ENCODE measurements at regions not wholly inside any gene's neighbourhood (a gene's known extent, or its start where the extent isn't known, plus 50 kb on each side); places are given as distances from the start of the nearest gene placed in this dataset.

DNA sequence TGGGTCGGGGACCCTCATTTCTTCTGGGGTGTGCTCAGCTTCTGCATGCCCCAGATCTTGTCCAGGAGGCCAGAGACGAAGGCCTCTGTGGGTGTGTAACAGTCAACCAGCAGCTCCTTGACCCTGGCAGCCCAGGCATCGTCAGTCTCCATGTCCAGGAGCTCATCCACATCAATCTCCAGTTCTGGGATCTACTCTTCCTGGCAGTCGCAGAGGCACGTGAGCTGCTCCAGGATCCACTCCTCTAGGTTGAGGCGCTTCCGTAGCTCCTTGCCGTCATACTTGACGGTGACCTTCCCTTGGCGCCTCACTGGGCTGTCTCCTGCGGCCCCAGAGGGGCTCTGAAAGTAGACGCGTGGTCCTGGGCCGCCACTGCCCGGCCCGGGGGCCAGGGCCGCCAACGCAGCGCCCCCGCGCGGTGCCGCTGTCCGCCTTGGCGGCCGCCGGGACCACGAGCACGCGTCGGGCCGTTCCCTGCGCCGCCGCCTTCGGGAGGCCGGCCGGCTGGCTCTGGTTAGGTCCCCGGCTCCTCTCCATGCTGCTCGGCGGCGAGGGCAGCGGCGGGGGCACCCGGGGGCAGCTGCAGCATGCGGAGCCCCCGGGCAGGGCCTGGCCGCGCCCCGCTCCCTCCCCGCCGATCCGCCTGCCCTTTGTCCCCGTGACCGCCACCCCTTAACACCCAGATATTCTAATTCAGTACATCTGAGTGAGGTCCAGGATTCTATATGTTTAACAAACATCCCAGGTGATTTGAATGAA, 170.5 kb downstream of the SEPTIN7 start:
- Histone ChIP-seq H3K9ac (ENCODE audit: low read depth, low read length) (no peak overlapping the region), H2BK20ac (ENCODE audit: low read depth, low read length) (no peak overlapping the region), H2AK9ac (replicated peaks; ENCODE audit: low read depth, low read length, poor library complexity) (no peak overlapping the region), H3K36me3 (ENCODE audit: control insufficient read depth, insufficient read depth, low read length) (no peaks in the 10 kb centered on the region), H3K79me1 (ENCODE audit: low read depth in 1 of 2, low read length in 2 of 2) (no peaks in the 10 kb centered on the region), H2BK120ac (ENCODE audit: low read depth, low read length) (no peak overlapping the region), H3K9me3 (ENCODE audit: control insufficient read depth, insufficient read depth, low read length) (no peaks in the 10 kb centered on the region), H4K8ac (ENCODE audit: low read depth in 2 of 2, low read length in 2 of 2) (no peak overlapping the region), H3K4me3 (ENCODE audit: insufficient read depth, low read depth, low read length) (no peak overlapping the region), H3K23ac (ENCODE audit: low read depth, low read length) (no peak overlapping the region), H2BK5ac (ENCODE audit: low read depth, low read length, poor library complexity, severe bottlenecking) (no peak overlapping the region), H2AK5ac (ENCODE audit: low read depth, low read length) (no peak overlapping the region), H4K20me1 (ENCODE audit: insufficient read depth, low read length) (no peaks in the 10 kb centered on the region), H3K56ac (ENCODE audit: extremely low read depth, insufficient read depth, low read length) (no peak overlapping the region), H3K18ac (ENCODE audit: low read depth, low read length) (no peak overlapping the region), H3K4ac (ENCODE audit: low read depth, low read length) (no peak overlapping the region), H3K4me1 (ENCODE audit: control insufficient read depth, insufficient read depth, low read length) (no peaks in the 10 kb centered on the region; the same call in 1 of the 2 replicates), H4K5ac (ENCODE audit: low read depth, low read length) (no peak overlapping the region), H3K14ac (replicated peaks; ENCODE audit: low read depth, low read length) (no peak overlapping the region), H2BK15ac (ENCODE audit: low read depth, low read length) (no peak overlapping the region), H3K9me1 (ENCODE audit: insufficient read depth, low read length) (no peaks in the 10 kb centered on the region), H3K27me3 (ENCODE audit: control insufficient read depth, insufficient read depth, low read length) (peaks cover 11% of the 10 kb centered on the region), H3K4me2 (ENCODE audit: low read depth, low read length) (no peak overlapping the region), H2AFZ (replicated peaks; ENCODE audit: low read length, poor library complexity) (no peak overlapping the region), H3K27ac (ENCODE audit: insufficient read depth, low read length) (no peak overlapping the region), H4K91ac (ENCODE audit: insufficient read depth, low read depth, low read length) (no peak overlapping the region)
- intact Hi-C loops (cut with micrococcal nuclease), result loop anchor here (5.0 to 10.0 kb wide), 2 partner anchors 344 to 787 kb away; no protein-coding TSS in a partner anchor
- ATAC-seq (ENCODE audit: low read depth), result no peak
- in situ Hi-C loops (cut with MboI; ENCODE audit: low sequenced_read_pairs), result loop anchor here (10.0 kb wide), 2 partner anchors 47 to 257 kb away; no protein-coding TSS in a partner anchor
- ChIA-PET CTCF (no interaction called here), POLR2A (ENCODE audit: unreplicated experiment) (no interaction called here)
- TF ChIP-seq CEBPB (IDR thresholded peaks at IDR 0.05; ENCODE audit: low read depth, low read length), result no peak
- TF ChIP-seq RAD21 (IDR thresholded peaks at IDR 0.05; ENCODE audit: low read length), result no peak
- TF ChIP-seq NFE2L2 (IDR thresholded peaks at IDR 0.05; ENCODE audit: low read depth, low read length), result no peak
- no peak for TF ChIP-seq MAZ (IDR thresholded peaks at IDR 0.05; ENCODE audit: borderline replicate concordance, low read depth, low read length)
- TF ChIP-seq POLR2A (IDR thresholded peaks at IDR 0.05; ENCODE audit: low read depth, low read length), result no peak
- no peak for TF ChIP-seq USF2 (IDR thresholded peaks at IDR 0.05; ENCODE audit: low read depth, low read length)
- TF ChIP-seq, protein P1, sequence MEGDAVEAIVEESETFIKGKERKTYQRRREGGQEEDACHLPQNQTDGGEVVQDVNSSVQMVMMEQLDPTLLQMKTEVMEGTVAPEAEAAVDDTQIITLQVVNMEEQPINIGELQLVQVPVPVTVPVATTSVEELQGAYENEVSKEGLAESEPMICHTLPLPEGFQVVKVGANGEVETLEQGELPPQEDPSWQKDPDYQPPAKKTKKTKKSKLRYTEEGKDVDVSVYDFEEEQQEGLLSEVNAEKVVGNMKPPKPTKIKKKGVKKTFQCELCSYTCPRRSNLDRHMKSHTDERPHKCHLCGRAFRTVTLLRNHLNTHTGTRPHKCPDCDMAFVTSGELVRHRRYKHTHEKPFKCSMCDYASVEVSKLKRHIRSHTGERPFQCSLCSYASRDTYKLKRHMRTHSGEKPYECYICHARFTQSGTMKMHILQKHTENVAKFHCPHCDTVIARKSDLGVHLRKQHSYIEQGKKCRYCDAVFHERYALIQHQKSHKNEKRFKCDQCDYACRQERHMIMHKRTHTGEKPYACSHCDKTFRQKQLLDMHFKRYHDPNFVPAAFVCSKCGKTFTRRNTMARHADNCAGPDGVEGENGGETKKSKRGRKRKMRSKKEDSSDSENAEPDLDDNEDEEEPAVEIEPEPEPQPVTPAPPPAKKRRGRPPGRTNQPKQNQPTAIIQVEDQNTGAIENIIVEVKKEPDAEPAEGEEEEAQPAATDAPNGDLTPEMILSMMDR (conservative IDR thresholded peaks at IDR 0.05; ENCODE audit: low read depth, low read length), result no peak
- TF ChIP-seq RFX5 (IDR thresholded peaks at IDR 0.05; ENCODE audit: low read depth, low read length), result no peak
- no peak for TF ChIP-seq RCOR1 (IDR thresholded peaks at IDR 0.05; ENCODE audit: insufficient replicate concordance, low read length)
- no peak for TF ChIP-seq BHLHE40 (IDR thresholded peaks at IDR 0.05; ENCODE audit: low read depth, low read length)
- TF ChIP-seq CHD1 (IDR thresholded peaks at IDR 0.05; ENCODE audit: low read depth, low read length), result no peak
- no peak for TF ChIP-seq FOS (IDR thresholded peaks at IDR 0.05; ENCODE audit: low read depth, low read length)
- no peak for TF ChIP-seq SMC3 (IDR thresholded peaks at IDR 0.05; ENCODE audit: low read depth, low read length)
- TF ChIP-seq MXI1 (IDR thresholded peaks at IDR 0.05; ENCODE audit: borderline replicate concordance, low read depth, low read length), result no peak
- no peak for TF ChIP-seq MAFK (IDR thresholded peaks at IDR 0.05; ENCODE audit: low read depth, low read length)
- TF ChIP-seq, protein P2, sequence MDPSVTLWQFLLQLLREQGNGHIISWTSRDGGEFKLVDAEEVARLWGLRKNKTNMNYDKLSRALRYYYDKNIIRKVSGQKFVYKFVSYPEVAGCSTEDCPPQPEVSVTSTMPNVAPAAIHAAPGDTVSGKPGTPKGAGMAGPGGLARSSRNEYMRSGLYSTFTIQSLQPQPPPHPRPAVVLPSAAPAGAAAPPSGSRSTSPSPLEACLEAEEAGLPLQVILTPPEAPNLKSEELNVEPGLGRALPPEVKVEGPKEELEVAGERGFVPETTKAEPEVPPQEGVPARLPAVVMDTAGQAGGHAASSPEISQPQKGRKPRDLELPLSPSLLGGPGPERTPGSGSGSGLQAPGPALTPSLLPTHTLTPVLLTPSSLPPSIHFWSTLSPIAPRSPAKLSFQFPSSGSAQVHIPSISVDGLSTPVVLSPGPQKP (IDR thresholded peaks at IDR 0.05; ENCODE audit: borderline replicate concordance, low read depth, low read length), result no peak
- WGBS, 2 experiments (ENCODE audit: extremely low coverage in 2 of 2, insufficient read length in 1 of 2), result 44% methylated on average over 44 of the region's 55 CpGs; no CpG with 5 or more reads in 1 of the 2 experiments
- DNase-seq, result no peak
- BruUV-seq (replicated peaks), result no TSS peak
- dilution Hi-C loops (cut with HindIII; ENCODE audit: low sequenced_read_pairs, unreplicated experiment), result no loop called here
